HG02981 (cell line): ENCODE measurements at regions not wholly inside any gene's neighbourhood (a gene's known extent, or its start where the extent isn't known, plus 50 kb on each side); places are given as distances from the start of the nearest gene placed in this dataset.
"Not testable (repeated sequence)": the region's sequence is repeated elsewhere in the genome, so short reads cannot be mapped to it uniquely, and the experiment has no call there.

Experiments
- ATAC-seq: cut with Tn5 transposase; IDR thresholded peaks from one replicate; pipeline ENCODE4 v1.9.1; 2021; ENCODE audit warnings: mild to moderate bottlenecking, moderate library complexity; ENCODE audit not compliant: unreplicated experiment

DNA sequence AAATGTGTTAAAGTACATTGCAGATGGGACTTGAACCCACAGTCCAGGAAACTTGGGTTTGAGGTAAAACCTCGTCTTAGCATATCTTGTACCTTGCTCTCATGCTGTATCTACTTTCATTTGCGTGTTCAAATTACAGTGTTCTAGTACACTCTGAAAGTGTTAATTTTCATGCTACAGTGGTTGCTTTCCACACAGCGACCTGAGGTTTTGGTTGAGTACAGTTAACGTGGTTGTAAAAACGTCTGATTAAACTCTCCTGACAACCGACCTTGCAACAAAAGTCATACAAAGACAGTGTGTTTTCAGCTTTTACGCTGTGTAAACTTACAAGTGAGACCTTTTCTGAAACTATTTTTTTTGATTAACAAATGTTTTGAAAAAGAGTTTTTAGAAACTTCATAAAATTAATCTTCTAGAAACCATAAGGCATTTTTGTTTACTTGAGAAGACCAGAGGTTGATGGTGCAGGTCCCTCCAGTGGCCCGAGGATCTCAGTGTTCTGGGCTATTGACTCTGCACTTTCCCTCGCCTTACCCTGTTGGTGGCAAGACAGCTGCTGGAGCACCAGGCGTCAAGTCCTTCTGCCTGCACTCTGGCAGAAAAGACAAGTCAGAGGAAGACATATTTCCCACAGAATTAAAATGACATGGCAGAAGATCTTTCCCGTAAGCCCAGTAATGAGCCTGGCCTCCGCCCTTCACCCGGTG, 334.0 kb downstream of the THBS2 start:
- no peak for ATAC-seq

DNA sequence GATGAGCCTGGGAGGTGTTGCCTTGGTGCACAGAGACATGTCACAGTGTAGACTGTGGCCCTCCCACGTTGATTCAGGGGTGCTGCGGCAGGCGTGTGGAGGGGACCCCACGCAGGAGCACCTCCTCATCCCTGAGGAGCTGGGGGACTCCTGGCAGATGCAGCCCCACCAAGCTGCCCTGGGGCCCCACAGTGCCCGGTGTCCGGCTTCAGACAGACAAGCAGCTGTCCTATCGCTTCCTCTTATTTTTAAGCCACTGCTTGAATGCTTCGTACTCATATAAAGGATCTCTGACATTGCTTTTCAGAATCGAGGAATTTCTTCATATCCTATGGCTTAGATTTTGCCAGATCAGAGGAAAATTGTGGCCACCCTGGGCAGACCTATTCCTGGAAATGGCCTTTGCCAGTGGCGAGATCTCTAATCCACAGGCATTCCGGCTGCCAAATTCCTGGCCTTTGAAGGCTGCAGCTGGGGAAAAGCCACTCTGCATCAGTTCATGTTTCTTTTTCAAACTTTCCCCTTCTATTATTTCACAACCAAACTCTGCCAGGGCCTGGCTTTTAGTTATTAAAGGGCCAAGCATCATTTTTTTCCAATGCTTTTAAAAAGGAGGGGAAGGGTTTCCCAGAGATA, 337.0 kb downstream of the THBS2 start:
- ATAC-seq: no peak

DNA sequence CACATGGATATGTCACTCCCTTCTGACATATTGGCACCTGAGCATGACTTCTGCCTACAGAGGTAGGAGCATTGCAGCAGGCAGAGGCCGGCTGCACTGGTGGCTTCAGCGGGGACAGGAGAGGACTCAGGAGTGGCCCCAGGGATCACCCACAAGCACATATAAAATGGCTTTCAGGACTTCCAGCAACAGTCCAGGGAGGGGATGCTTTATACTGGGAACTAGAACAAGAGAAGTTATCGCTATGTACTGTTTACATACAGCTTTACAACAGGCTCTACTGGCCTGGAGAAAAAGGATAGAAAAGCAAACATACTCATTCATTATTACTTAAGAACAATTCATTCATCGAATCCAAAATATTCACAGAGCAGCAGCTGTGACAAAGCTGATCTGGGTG, 337.8 kb downstream of the THBS2 start:
- ATAC-seq: no peak

DNA sequence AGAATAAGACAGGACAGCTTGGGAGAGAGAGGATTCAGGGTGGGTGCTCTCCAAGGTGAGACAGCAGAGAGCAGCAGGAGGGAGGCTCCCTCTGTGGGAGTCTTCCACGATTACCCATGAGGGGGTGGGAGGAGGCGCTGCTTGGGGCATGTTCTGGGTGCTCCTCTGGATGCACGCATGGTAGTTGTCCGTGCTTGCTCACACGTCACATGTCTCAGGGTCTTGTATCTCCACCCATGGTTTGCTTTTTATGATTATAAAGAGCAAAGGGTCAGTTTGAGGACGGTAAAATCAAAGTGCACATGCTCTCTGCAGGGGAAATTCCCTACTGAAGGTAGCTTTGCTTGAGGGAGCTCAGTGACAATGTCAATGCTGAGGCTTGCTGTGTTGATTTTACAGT, 338.4 kb downstream of the THBS2 start:
- no peak for ATAC-seq

DNA sequence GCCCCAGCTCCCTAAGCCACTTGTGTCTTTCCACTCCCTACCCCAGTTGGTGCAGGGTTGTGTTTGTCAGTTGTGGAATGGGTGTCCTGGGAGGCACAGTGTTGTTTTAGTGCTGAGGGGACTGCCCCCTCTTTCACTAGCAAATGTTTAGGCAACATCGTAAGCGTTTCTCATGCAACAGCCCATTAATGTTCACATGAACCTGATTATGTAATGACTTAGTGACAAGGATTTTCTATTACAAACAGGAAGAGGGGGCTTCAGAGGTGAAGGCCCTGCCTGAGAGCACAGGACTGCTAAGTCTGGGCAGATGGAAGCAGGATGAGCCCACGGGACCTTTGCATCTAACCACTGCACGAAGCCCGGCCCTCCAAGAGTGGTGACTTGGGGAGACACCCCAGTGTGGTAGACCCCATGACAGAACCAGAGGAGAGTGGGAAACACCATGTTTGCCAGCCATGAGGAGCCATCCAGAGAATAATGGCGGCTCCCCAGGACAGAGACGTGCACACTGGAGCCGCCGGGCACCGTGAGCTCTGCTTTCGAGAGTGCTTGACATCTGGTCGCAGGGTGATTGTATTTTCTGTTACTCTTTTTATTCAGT, 339.7 kb downstream of the THBS2 start:
- no peak for ATAC-seq

DNA sequence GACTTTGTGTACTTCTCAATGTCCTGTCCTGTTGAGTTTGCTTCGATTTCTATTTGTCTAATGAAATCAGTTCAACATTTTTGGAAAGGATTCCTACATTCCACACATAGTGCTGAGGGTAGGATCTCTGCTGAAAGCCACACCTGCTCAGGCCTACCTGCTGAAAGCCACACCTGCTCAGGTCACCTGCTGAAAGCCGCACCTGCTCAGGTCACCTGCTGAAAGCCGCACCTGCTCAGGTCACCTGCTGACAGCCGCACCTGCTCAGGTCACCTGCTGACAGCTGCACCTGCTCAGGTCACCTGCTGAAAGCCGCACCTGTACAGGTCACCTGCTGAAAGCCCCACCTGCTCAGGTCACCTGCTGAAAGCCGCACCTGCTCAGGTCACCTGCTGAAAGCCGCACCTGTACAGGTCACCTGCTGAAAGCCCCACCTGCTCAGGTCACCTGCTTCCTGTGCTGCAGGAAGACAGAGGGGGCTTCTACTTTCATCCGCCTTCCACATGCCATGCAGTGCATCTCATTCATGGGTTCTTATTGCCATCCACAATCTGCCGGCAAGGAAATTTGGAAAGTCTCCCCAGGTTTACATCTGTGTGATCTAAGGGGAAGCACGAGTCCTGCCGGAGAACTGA, 340.3 kb downstream of the THBS2 start:
- not testable (repeated sequence) for ATAC-seq

DNA sequence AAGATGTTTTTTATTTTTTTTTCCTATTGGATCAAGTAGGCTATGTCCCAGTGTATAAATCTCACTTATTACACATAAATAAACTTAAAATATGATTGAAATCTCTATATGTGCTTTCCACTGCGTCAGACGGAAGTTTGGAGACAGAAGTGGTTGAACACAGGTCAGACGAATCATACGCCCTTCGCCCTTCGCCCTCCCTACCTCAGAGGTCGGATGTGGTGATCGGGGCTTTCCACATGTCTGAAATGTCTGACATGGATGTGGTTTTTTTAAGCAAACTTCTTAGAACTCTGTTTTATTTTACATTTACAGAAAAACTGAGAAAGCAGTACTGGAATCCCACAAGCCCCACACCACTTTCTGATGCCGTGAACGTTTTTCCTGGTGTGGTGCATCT, 344.4 kb downstream of the THBS2 start:
- no peak for ATAC-seq

DNA sequence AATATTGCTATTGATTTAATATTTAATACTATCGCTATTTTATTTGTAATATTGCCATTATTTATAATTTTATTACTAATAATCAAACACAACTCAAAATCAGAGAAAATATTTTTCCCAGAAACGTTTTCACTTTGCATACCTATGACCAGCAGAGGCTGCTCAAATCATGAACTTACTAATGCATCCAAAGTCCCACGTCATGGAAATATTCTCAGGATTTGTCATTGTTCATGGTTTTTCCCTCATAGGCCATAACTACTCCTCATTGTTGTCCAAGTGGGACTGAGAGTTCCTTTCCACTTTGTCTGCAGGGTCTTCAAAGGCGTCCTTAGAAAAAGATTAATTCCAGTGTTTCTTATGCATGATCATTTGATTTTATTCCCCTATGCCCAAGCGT, 344.8 kb downstream of the THBS2 start:
- no peak for ATAC-seq

DNA sequence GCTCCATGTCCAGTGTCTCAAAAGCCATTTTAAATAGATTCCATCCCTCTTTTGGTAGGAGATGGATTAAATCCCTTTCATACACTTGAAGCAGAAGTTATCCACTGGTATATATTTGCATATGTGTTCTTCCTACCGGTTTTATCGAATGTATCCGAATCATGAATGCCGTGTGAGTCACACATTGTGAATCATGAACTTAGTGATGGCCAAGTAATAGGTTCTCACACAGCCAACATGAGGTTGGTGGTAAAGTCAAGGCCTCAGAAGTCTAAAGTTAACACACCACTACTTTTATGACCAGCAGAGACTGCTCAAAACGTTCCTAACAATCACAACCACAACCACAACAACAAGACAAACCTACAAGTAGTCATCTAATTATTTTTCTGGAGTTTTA, 345.5 kb downstream of the THBS2 start:
- ATAC-seq: no peak

DNA sequence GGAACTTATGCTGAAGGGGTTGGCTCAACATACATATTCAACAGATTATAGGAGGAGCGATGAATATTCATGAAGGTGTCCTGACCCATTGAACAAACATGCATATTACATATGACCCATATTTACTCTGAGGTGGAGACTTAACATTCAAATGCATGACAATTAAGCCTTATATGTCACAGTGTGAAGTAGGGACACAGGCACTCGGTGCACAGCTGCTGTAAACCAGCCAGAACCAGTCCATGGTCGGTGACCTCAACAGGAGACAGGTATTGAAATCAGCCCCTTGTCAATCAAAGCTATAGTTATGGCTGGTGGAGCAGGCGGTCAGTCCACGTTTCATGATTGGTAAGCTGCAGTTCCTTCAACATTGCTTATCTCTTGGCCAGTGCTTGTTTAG, 347.3 kb downstream of the THBS2 start:
- no peak for ATAC-seq

DNA sequence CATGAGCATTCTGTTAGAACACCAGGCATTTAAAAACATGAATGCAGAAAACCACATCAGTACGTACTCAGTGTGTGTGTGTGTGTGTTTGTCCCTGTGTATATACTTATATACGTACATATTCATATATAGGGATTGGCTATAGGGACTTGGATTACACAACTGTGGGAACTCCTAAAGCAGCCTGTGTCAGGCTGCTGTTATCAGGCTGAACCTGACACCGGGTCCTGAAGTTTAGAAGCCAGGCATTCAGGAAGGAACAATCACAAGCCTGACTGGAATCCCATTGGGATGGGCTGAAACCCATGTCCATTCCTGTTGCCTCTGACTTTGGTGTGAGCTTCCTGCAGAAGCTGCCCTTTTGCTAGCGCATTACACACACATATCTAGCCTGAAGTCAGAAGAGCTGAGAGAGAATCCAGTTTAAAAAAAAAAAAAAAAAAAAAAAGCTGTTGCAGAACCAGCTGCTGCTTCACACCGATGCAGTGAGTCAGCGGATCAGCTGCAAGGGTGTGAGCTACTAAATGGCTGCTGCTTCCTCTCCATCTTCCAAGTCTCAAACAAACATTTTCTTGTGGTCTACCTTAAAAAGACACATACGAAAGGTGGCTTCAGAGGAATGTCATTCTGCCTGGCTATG, 348.1 kb downstream of the THBS2 start:
- ATAC-seq: no peak

DNA sequence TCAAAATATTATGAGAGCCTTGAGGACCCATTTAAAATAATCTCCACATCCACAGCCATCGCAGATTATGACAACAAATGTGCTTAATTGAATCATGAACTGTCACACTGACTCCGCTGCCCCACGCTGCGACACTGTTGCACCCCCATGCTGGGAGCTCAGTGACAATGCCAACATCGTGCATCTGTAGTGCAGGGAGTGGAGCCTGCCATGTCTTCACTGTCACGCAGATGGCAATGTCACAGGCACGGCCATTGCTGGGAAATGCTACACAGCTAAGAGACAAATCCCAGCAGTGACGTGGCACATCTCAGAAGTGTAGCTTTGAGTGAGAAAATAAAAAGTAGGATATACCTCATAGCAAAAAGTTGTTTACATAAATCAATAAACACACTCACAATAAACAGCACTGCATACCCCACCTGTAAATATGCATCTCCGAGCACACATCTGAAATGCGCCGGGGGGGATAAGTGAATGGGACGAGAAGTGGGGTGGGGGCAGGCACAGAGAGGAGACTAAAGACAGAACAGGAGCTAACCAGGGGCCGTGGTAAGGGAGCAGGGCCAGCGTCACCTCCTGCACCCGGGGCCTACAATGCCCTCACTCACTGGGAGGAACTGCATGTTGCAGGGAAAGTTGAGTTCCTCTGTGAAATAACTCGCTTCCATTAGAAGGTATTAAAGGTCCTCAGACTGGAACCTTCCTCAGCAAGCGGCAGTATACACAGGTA, 349.9 kb downstream of the THBS2 start:
- no peak for ATAC-seq

DNA sequence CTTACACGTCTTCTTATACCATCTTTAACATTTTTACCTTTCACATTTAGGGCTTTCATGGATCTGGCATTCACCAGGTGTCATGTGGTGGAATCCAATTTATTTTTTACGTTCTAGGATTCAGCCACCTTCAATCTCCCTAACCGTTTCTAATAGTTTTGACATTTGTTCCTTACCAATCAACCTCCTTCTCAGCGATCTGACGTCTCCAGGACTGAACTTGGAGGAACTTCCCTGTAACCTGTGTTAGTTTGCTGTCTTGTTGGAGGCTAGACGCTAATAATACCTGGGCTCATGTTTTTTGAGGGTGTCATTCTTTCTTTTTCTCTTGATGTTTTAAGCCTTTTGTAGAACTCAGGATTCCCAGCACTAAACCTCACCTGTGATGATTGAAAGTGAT, 351.6 kb downstream of the THBS2 start:
- no peak for ATAC-seq

DNA sequence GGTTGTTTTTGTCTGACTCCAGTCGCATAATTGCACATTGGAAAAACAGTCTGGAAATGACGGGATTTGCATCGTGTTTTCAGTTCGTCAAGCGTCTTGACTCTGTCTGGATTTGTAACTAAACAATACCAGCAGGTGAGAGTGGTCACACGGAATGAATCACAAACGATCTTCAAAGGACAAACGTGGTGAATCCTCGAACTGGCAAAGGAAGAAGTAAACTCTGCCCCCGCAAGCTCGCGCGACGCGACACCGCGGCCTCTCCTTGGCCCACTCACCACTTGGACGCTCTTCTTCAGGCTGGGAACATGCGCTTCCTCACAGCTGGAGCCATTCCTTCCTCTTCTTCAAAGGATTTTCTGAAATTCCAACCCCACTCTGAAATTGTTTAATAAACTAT, 352.6 kb downstream of the THBS2 start:
- ATAC-seq: no peak

DNA sequence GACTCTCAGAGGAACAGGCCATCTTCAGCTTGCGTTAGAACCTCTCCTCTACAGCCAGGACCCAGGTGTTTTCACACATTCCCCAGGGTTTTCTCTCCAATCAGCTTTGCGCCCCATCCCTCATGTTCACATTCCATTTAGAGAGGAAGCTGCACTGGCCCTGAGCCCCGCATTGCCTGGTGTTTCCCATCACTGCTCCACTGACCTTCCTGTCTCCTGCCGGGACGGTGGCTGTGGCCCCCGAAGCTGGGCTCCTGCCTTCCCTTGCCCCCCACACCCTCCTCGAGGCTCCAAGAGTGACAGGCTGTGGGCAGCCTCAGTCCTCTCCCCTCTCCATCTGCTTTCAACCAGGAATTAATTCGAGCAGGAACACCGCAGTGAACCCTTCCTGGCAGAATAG, 357.3 kb downstream of the THBS2 start:
- no peak for ATAC-seq

DNA sequence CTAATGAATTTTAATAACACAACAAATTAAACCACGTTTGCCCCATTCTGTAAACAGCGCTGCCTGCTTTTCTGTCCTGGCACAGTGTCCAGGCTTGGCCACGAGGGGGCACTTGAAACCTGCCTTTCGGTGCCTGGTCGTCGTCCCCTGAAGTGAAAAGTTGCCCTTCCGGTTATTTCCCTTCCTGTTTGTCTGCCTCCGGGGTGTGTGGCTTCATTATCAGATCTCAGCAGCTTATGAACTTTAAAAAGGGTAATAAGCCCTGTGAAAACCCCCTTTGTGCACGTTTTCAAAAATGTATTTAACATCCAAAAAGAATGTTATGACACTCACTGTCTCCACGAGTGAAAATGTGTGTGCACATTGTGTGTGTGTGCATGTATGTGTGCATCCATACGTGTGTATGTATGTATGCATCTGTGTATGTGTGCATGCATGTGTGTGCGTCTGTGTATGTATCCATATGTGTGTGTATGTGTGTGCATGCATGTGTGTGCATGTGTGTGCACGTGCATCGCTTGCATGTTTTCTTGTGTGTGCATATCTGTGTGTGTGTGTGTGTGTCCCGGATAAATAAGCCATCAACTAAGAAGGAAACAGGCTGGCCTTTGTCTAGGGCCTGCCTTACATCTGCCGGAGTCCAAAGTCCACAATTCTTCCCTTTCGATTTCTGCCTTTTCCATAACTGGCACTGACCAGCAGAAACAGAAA, 358.4 kb downstream of the THBS2 start:
- peak; percentile 97 for ATAC-seq

DNA sequence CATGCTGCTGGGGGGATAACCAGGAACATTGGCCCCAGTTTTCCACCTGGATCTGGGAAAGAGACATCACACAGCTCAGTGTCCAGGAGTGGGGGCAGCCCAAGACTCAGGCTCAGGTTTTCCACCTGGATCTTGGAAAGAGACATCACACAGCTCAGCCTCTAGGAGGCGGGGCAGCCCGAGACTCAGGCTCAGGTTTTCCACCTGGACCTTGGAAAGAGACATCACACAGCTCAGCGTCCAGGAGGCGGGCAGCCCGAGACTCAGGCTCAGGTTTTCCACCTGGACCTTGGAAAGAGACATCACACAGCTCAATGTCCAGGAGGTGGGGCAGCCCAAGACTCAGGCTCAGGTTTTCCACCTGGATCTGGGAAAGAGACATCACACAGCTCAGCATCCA, 361.6 kb downstream of the THBS2 start:
- ATAC-seq: no peak

DNA sequence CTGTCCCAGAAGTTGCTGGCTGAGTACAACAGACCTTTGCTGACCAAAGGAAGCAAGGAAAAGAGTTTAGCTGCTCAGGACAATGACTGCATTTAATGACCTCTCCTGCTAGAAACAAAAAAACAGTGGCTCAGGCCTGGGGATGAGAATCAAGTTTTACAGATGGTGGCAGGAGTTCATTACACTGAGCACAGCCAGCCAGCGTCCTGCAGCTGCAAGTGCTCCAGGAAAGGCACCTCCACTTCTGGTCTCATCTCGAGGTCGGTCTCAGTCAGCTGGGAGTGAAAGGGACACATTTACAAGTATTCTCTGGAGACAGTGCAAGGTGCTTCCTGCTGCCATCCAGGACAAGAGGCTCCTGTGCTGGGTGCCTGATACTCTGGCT, 362.7 kb downstream of the THBS2 start:
- no peak for ATAC-seq

DNA sequence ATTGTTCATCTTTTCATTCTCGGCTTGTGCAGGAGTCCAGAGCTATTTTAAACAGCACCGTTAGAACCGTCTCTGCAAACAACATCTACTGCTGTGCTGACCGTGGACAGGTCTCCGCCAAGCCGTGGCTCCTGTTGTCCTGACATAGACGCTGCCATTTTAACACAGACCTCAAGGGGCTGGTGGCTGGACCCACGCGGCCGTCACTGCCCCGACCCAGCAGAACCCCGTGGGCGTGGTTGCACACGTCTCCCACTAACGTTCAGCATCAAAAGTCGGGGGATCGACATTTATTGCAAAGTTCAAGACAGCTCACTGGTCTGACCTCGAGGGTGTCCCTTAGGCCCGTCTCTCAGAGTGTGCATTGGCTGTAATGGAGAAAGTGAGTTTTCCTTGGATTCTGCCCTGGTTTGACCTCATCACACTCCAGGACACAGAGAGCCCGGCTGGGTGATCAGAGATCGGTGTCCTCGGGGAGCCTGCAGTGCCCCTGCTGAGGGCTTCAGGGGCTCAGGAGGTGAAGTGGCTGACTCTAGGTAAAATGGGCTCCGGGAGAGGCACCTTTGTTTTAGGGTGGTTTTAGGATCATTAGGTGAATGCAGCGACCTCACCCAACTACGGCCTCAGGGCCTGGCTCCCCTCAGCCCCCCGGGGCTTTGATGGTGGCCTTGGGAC, 363.2 kb downstream of the THBS2 start:
- no peak for ATAC-seq
